ENCODE measurements at regions not wholly inside any gene's neighbourhood (a gene's known extent, or its start where the extent isn't known, plus 50 kb on each side); places are given as distances from the start of the nearest gene placed in this dataset.
"Not testable (repeated sequence)": the region's sequence is repeated elsewhere in the genome, so short reads cannot be mapped to it uniquely, and the experiment has no call there.

GRCh38 chr6:140205795-140206593 lies 831.5 kb upstream of the CITED2 start:
- ChIA-PET POLR2A (no interaction called here), CTCF (no interaction called here)
- no peak overlapping the region for H3K4me3 Mint-ChIP-seq
- no peak for DNase-seq
- H3K27ac Mint-ChIP-seq: no peak overlapping the region
- no peaks in the 10 kb centered on the region for H3K9me3 Mint-ChIP-seq
- H3K4me1 Mint-ChIP-seq: no peaks in the 10 kb centered on the region
- H3K36me3 Mint-ChIP-seq (ENCODE audit: low read depth): no peaks in the 10 kb centered on the region
- H3K27me3 Mint-ChIP-seq: no peaks in the 10 kb centered on the region

DNA sequence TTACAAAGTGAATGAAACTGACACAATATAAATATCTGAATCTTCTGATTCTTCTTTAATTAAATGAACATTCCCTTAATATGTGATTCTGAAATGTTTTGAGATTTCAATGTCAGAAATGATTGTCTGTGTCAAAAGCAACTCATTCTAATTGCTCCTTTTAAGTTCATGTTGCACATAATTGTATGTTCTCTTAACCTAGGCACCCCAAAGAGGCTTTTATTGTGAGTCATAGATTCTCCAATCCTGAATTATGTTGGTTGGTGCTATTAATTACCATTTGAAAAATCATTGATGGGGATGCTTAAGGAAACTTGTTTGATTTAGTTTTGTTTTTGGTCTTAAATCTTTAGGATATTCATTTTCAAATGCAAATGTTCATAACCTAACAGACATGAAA lies 829.7 kb upstream of the CITED2 start:
- ChIA-PET POLR2A (no interaction called here), CTCF (no interaction called here)
- Mint-ChIP-seq H3K27me3 (no peaks in the 10 kb centered on the region), H3K4me1 (no peaks in the 10 kb centered on the region), H3K9me3 (no peaks in the 10 kb centered on the region), H3K27ac (no peak overlapping the region), H3K36me3 (ENCODE audit: low read depth) (no peaks in the 10 kb centered on the region), H3K4me3 (no peak overlapping the region)
- no peak for DNase-seq

DNA sequence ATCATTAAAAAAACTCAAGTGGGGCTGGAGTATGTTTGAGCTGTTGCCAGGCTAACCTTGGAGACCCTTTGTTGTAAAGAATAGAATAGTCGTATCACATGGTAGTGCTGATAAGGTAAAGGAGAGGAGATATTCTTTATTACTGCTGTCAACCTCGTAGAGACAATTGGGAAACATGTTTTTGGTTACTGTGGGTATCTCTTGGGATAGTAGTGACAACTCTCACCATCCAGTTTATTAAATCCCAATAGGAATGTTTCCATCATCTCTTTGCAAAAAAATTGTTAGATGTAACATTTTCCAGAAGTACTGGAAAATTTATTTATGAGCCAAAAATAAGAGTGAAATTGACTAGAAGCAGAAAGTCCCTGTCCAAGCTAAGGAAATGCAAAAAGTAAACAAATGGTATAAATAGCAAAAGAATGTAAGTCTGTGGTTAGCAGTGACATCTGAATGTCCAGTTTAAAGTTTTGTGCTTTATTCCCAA lies 829.3 kb upstream of the CITED2 start:
- POLR2A ChIA-PET: no interaction called here

DNA sequence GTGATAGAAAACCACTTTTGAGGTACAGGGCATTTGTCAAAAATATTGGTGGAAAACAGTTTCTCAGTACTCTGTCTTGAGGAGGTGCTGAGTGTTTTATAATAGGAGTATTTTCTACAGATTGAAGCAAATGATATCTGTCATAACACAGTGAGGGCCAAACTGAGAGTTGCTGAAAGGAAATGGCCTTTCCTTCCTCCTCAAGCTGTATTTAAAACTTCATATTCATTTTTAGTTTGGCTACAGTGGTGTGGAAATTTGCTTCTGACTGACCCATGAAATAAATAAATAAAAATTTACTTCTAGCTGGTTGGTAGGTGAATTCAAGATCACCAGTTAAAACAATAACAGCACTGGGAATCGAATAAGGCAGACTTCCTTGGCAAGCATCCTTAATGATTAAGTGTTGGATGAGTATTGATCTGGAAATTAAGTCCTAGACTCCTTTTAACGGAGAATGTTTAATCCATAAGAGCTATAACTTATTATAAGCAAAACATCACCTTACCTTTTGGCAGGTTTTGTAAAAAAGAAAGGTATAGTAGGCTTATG lies 828.6 kb upstream of the CITED2 start:
- Mint-ChIP-seq H3K9me3 (no peaks in the 10 kb centered on the region), H3K4me1 (no peaks in the 10 kb centered on the region), H3K27ac (no peak overlapping the region), H3K4me3 (no peak overlapping the region), H3K36me3 (ENCODE audit: low read depth) (no peaks in the 10 kb centered on the region), H3K27me3 (no peaks in the 10 kb centered on the region)
- POLR2A ChIA-PET: no interaction called here
- CTCF ChIA-PET: no interaction called here
- no peak for DNase-seq

More for the DNA sequence above, 829.3 kb upstream of the CITED2 start:
- DNase-seq: no peak
- no peaks in the 10 kb centered on the region for H3K27me3 Mint-ChIP-seq
- H3K36me3 Mint-ChIP-seq (ENCODE audit: low read depth): no peaks in the 10 kb centered on the region
- no peak overlapping the region for H3K27ac Mint-ChIP-seq
- H3K9me3 Mint-ChIP-seq: no peaks in the 10 kb centered on the region
- CTCF ChIA-PET: no interaction called here
- H3K4me3 Mint-ChIP-seq: no peak overlapping the region
- no peaks in the 10 kb centered on the region for H3K4me1 Mint-ChIP-seq

DNA sequence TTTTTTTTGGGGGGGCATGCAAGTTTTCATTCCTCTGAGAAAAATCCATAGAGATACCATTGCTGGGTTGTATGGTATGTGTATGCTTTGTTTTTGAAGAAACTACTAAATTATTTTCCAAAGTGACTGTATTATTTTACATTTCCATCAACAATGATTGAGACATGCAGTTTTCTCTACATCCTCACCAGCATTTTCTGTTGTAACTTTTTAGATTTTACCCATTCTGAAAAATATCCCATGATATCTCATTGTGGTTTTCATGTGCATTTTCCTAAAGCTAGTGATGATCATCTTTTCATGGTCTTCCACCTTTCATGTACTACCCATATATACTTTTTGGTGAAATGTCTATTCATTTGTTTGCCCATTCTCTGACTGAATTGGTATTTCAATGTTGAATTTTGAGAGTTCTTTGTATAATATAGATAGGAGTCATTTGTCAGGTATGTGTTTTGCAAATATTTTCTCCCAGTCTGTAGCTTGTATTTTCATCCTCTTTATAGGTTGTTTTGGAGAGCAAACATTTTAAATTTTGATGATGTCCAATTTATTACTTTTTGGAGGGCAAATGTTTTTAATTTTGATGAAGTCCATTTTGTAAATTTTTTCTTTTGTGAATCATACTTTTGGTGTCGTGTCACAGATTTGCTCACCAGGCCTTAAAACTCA lies 827.5 kb upstream of the CITED2 start:
- Mint-ChIP-seq H3K9me3 (no peaks in the 10 kb centered on the region), H3K27me3 (no peaks in the 10 kb centered on the region), H3K4me3 (no peak overlapping the region), H3K36me3 (ENCODE audit: low read depth) (no peaks in the 10 kb centered on the region), H3K27ac (no peak overlapping the region), H3K4me1 (no peaks in the 10 kb centered on the region)
- CTCF ChIA-PET: no interaction called here
- no peak for DNase-seq
- POLR2A ChIA-PET: no interaction called here

DNA sequence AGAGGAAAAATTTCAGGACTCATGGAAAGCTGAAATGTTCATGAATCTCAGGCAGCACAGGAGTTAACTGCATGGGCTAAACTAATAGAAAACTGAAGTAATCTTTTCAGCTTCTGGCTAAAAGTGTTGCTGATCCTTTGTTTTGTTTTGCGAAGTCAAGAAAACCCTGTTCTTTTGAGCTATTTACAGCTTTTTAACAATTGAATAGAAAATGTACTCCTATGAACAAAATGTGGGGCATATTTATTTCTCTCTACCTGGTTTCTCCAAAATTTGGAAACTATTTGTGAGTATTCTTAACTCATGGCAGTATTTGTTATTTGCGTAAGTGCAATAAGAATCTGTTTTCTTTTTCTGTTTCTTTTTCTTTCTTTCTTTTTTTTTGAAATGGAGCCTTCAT lies 818.8 kb upstream of the CITED2 start:
- H3K27me3 Mint-ChIP-seq: no peaks in the 10 kb centered on the region
- no peak for DNase-seq
- POLR2A ChIA-PET: no interaction called here
- H3K4me3 Mint-ChIP-seq: no peak overlapping the region
- no peak overlapping the region for H3K27ac Mint-ChIP-seq
- H3K4me1 Mint-ChIP-seq: no peaks in the 10 kb centered on the region
- H3K36me3 Mint-ChIP-seq (ENCODE audit: low read depth): no peaks in the 10 kb centered on the region
- CTCF ChIA-PET: no interaction called here
- H3K9me3 Mint-ChIP-seq: peaks cover 6% of the 10 kb centered on the region

DNA sequence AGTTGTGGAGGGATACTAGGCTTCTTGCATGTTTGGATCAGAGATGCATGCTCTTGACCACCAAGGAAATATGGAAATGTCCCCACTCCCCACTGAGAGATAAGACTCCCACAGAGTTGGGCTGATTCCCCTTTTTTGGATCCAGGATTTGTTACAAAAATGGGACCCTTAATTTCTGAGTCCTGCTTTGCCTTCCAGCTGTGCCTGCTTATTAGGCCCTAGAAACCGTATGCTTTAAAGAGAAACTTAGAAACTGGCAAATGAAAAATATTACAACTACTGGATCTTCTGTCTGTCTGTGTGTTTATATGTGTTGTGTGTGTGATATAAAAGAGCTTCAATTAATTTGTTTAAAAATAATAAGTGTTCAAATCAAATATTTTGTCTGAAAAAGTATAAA lies 817.6 kb upstream of the CITED2 start:
- ChIA-PET CTCF (no interaction called here), POLR2A (no interaction called here)
- Mint-ChIP-seq H3K36me3 (ENCODE audit: low read depth) (no peaks in the 10 kb centered on the region), H3K27ac (no peak overlapping the region), H3K4me1 (no peaks in the 10 kb centered on the region), H3K27me3 (no peaks in the 10 kb centered on the region), H3K9me3 (peaks cover 6% of the 10 kb centered on the region), H3K4me3 (no peak overlapping the region)
- no peak for DNase-seq

DNA sequence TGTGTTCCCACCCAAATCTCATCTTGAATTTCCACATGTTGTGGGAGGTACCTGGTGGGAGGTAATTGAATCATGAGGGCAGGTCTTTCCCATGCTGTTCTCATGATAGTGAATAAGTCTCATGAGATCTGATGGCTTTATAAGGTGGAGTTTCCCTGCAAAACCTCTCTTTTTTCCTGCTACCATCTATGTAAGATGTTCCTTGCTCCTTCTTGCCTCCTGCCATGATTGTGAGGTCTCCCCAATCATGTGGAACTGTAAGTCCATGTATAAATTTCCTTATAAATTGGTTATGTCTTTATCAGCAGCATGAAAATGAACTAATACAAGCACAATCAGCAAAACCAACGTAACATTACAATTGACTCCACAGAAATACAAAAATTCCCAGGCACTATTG lies 814.8 kb upstream of the CITED2 start:
- H3K27ac Mint-ChIP-seq; H3K27me3 Mint-ChIP-seq; POLR2A ChIA-PET; H3K4me1 Mint-ChIP-seq; H3K36me3 Mint-ChIP-seq (ENCODE audit: low read depth); DNase-seq; CTCF ChIA-PET; H3K4me3 Mint-ChIP-seq; H3K9me3 Mint-ChIP-seq: not testable (repeated sequence)

DNA sequence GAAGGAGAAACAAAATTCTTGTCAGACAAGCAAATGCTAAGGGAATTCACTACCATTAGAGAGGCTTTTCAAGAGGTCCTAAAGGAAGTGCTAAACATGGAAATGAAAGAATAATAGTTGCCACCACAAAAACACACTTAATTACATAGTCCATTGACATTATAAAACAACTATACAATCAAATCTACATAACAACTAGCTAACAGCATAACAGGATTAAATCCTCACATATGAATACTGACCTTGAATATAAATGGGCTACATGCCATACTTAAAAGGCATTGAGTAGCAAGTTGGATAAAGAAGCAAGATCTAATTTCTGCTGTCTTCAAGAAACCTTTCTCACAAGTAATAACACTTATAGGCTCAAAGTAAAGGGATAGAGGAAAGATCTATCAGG lies 811.5 kb upstream of the CITED2 start:
- Mint-ChIP-seq H3K4me1 (no peaks in the 10 kb centered on the region), H3K9me3 (peaks cover 2% of the 10 kb centered on the region), H3K36me3 (ENCODE audit: low read depth) (no peaks in the 10 kb centered on the region), H3K27ac (no peak overlapping the region), H3K27me3 (no peaks in the 10 kb centered on the region), H3K4me3 (no peak overlapping the region)
- ChIA-PET CTCF (no interaction called here), POLR2A (no interaction called here)
- DNase-seq: no peak

- Mint-ChIP-seq H3K36me3 (ENCODE audit: low read depth) (no peaks in the 10 kb centered on the region), H3K27ac (no peak overlapping the region), H3K9me3 (no peaks in the 10 kb centered on the region), H3K4me1 (no peaks in the 10 kb centered on the region), H3K4me3 (no peak overlapping the region), H3K27me3 (no peaks in the 10 kb centered on the region)
- ChIA-PET POLR2A (no interaction called here), CTCF (no interaction called here)
- DNase-seq: no peak
Observed at GRCh38 chr6:140183881-140184280, 809.4 kb upstream of the CITED2 start.

- no peak overlapping the region for H3K27ac Mint-ChIP-seq
- no peak overlapping the region for H3K4me3 Mint-ChIP-seq
- H3K27me3 Mint-ChIP-seq: no peaks in the 10 kb centered on the region
- H3K9me3 Mint-ChIP-seq: no peaks in the 10 kb centered on the region
- H3K36me3 Mint-ChIP-seq (ENCODE audit: low read depth): no peaks in the 10 kb centered on the region
- POLR2A ChIA-PET: no interaction called here
- CTCF ChIA-PET: no interaction called here
- no peaks in the 10 kb centered on the region for H3K4me1 Mint-ChIP-seq
- DNase-seq: no peak
Observed at GRCh38 chr6:140182821-140183220, 808.4 kb upstream of the CITED2 start.

- Mint-ChIP-seq H3K27me3 (no peaks in the 10 kb centered on the region), H3K27ac (no peak overlapping the region), H3K36me3 (ENCODE audit: low read depth) (no peaks in the 10 kb centered on the region), H3K9me3 (no peaks in the 10 kb centered on the region), H3K4me3 (no peak overlapping the region), H3K4me1 (no peaks in the 10 kb centered on the region)
- ChIA-PET POLR2A (no interaction called here), CTCF (no interaction called here)
- no peak for DNase-seq
Observed at GRCh38 chr6:140181876-140182275, 807.4 kb upstream of the CITED2 start.

DNA sequence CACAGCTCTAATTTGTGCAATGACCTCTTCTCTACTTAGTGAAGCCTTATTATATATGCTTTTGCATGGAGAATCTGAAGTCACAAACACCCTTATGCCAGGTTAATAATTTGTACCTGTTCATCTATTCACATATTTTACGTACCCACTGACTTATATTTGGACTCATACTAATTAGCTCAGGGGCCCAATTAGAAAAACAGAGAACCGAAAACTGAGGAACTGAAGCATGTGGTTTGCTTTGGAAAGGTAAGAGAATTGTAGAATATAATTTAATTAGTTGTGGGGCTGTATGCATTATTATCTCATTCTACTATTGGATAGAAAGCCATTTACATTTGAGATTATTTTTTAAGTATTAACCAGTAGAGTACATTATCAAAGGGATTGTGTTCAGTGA lies 805.9 kb upstream of the CITED2 start:
- H3K9me3 Mint-ChIP-seq: no peaks in the 10 kb centered on the region
- no peaks in the 10 kb centered on the region for H3K4me1 Mint-ChIP-seq
- ChIA-PET POLR2A (no interaction called here), CTCF (no interaction called here)
- no peak overlapping the region for H3K27ac Mint-ChIP-seq
- DNase-seq: no peak
- H3K27me3 Mint-ChIP-seq: no peaks in the 10 kb centered on the region
- H3K36me3 Mint-ChIP-seq (ENCODE audit: low read depth): no peaks in the 10 kb centered on the region
- no peak overlapping the region for H3K4me3 Mint-ChIP-seq

DNA sequence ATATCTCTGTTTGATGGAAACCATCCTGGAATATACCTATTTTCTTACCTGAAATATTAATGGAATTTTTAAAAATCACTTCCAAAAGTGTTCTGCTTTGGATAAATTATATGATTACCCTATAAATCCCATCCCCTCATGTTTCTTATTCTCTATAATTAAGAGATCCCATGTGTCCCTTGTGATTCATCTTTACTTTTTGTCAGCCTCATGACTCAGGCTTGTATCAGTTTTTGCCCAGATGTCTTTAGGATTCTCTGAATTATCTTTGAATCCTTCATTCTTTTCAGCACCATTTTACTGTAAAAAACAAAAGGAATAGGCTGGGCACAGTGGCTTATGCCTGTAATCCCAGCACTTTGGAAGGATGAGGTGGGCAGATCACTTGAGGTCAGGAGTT lies 804.5 kb upstream of the CITED2 start:
- POLR2A ChIA-PET: no interaction called here
- no peaks in the 10 kb centered on the region for H3K36me3 Mint-ChIP-seq (ENCODE audit: low read depth)

More for the DNA sequence above, 804.5 kb upstream of the CITED2 start:
- CTCF ChIA-PET: no interaction called here
- H3K27ac Mint-ChIP-seq: no peak overlapping the region
- no peaks in the 10 kb centered on the region for H3K4me1 Mint-ChIP-seq
- H3K4me3 Mint-ChIP-seq: no peak overlapping the region
- H3K9me3 Mint-ChIP-seq: no peaks in the 10 kb centered on the region
- no peaks in the 10 kb centered on the region for H3K27me3 Mint-ChIP-seq
- no peak for DNase-seq

Data from activated CD4-positive, alpha-beta T cell treated with anti-CD3 and anti-CD28 coated beads, Interleukin-2, amount 10 ng/mL, durations not matched to agents 7 days and 5 days (primary cell).